ENCODE measurements at regions not wholly inside any gene's neighbourhood (a gene's known extent, or its start where the extent isn't known, plus 50 kb on each side); places are given as distances from the start of the nearest gene placed in this dataset.

- no TSS peak for BruUV-seq (replicated peaks)
- no peak overlapping the region for H3K4me3 ChIP-seq (replicated peaks in 1 of 3; ENCODE audit: insufficient read depth in 1 of 3, low read depth in 1 of 3, low read length in 3 of 3)
- no peak for TF ChIP-seq POLR2AphosphoS5 (IDR thresholded peaks at IDR 0.05; ENCODE audit: insufficient read depth, low read depth, low read length)
- TF ChIP-seq POLR2A (IDR thresholded peaks at IDR 0.05; ENCODE audit: low read depth, low read length): no peak
- no peak for TF ChIP-seq FOS (IDR thresholded peaks at IDR 0.05; ENCODE audit: borderline replicate concordance, insufficient read depth, low read length)
- no peak for TF ChIP-seq CTCF (IDR thresholded peaks at IDR 0.05; ENCODE audit: extremely low read depth in 1 of 2, insufficient read depth in 1 of 2, low read depth in 1 of 2, low read length in 2 of 2)
- TF ChIP-seq MYC (IDR thresholded peaks at IDR 0.05; ENCODE audit: low read depth, low read length): no peak
- TF ChIP-seq, protein P1, sequence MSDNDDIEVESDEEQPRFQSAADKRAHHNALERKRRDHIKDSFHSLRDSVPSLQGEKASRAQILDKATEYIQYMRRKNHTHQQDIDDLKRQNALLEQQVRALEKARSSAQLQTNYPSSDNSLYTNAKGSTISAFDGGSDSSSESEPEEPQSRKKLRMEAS (IDR thresholded peaks at IDR 0.05; ENCODE audit: insufficient read depth, insufficient read length): no peak
- no peak for TF ChIP-seq EZH2 (IDR thresholded peaks at IDR 0.05; ENCODE audit: borderline replicate concordance, low read depth, low read length, severe bottlenecking)
- no peak for TF ChIP-seq GATA2 (IDR thresholded peaks at IDR 0.05; ENCODE audit: insufficient read depth, insufficient read length, low read depth, low read length)
- TF ChIP-seq JUN (IDR thresholded peaks at IDR 0.05; ENCODE audit: borderline replicate concordance, insufficient read depth, insufficient read length, low read depth): no peak
- intact Hi-C loops (cut with micrococcal nuclease) (no loop called here), dilution Hi-C loops (cut with MboI; ENCODE audit: extremely low pct_ligation_motif_present, low sequenced_read_pairs) (no loop called here)
- H3K4me2 ChIP-seq (ENCODE audit: insufficient read depth, low read length): no peak overlapping the region
- DNase-seq (ENCODE audit: low read depth, low spot score): no peak
- POLR2A ChIA-PET: no interaction called here
- no peaks in the 10 kb centered on the region for H3K4me1 ChIP-seq (ENCODE audit: control insufficient read depth, extremely low read depth, insufficient read depth, low read length)
- peaks cover 0 to 2% of the 10 kb centered on the region in 2 experiments for H3K27me3 ChIP-seq (ENCODE audit: control insufficient read depth in 2 of 2, insufficient read depth in 2 of 2, low read length in 2 of 2)
- H3K9ac ChIP-seq (replicated peaks; ENCODE audit: extremely low read depth, insufficient read depth, low read length): no peak overlapping the region
- H3K9me1 ChIP-seq (replicated peaks; ENCODE audit: control insufficient read depth, extremely low read depth, insufficient read depth, low read length): no peaks in the 10 kb centered on the region
- CTCF ChIA-PET: no interaction called here
- no peak for FAIRE-seq
- no peak overlapping the region for H3K27ac ChIP-seq (ENCODE audit: insufficient read depth, low read depth, low read length)
- no peaks in the 10 kb centered on the region for H4K20me1 ChIP-seq (replicated peaks; ENCODE audit: control insufficient read depth, extremely low read depth, insufficient read depth, low read length)
- H3K9me3 ChIP-seq (replicated peaks; ENCODE audit: control insufficient read depth, insufficient read depth, low read length): no peaks in the 10 kb centered on the region
- no peaks in the 10 kb centered on the region for H3K79me2 ChIP-seq (ENCODE audit: control insufficient read depth, insufficient read depth, low read length)
- H2AFZ ChIP-seq (ENCODE audit: low read depth, low read length): no peak overlapping the region
- no peaks in the 10 kb centered on the region for H3K36me3 ChIP-seq (ENCODE audit: control insufficient read depth in 2 of 2, extremely low read depth in 1 of 2, insufficient read depth in 2 of 2, low read length in 2 of 2)
These were observed 318.6 kb downstream of the SS18 start for GRCh38 chr18:25771796-25772195.
